T-helper 17 cell (primary cell): ENCODE measurements at regions not wholly inside any gene's neighbourhood (a gene's known extent, or its start where the extent isn't known, plus 50 kb on each side); places are given as distances from the start of the nearest gene placed in this dataset.

Experiments used
- ATAC-seq: fragments of 150-1000 bp; cut with Tn5 transposase; 2 replicates; pipeline ENCODE4 v1.10.0; 2021; ENCODE audit warnings: mild to moderate bottlenecking, moderate library complexity
- DNase-seq, 3 donors: peaks; one replicate each; pipeline versions ENCODE4 v3.0.0 to v3.0.0-alpha.2; 2020 to 2021
- H3K9me3 ChIP-seq: one replicate; pipeline ENCODE4 v1.7.0; 2013; ENCODE audit warnings: low read length, mild to moderate bottlenecking; ENCODE audit not compliant: control insufficient read depth, poor library complexity, severe bottlenecking
- H3K27ac Mint-ChIP-seq: one replicate; pipeline ENCODE4 v1.8.0; 2022; ENCODE audit warnings: mild to moderate bottlenecking, moderate library complexity, mixed read lengths
- H3K27me3 Mint-ChIP-seq: one replicate; pipeline ENCODE4 v1.8.0; 2022; ENCODE audit warnings: mixed read lengths
- H3K36me3 Mint-ChIP-seq: one replicate; pipeline ENCODE4 v1.8.0; 2022; ENCODE audit warnings: low read depth, mixed read lengths
- H3K4me1 Mint-ChIP-seq: one replicate; pipeline ENCODE4 v1.8.0; 2022; ENCODE audit warnings: mild to moderate bottlenecking, mixed read lengths
- H3K4me3 Mint-ChIP-seq: one replicate; pipeline ENCODE4 v1.8.0; 2022; ENCODE audit warnings: mild to moderate bottlenecking, moderate library complexity, mixed read lengths

DNA sequence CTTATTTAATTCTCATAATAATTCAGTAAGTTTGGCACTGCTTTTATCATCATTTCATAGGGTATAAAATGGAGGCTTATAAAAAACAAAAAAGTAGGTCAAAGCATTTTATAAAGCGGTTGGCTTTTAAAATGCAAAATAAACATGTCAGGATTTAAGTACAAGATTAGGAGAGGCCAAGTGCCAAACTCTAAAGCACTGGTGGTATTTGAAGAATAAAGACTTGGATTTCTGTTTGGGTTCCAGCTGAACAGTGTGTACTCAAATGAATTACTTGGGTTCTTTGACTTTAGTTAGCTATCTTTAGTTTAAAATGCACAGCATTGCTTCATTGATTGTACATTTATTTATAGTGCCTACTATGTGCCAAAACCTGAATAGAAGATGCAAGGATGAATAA lies 966.6 kb upstream of the SEL1L start:
- Mint-ChIP-seq H3K4me1 (no peaks in the 10 kb centered on the region), H3K27me3 (no peaks in the 10 kb centered on the region), H3K36me3 (no peaks in the 10 kb centered on the region), H3K4me3 (no peak overlapping the region), H3K27ac (no peak overlapping the region)
- no peaks in the 10 kb centered on the region for H3K9me3 ChIP-seq
- ATAC-seq (no peak), DNase-seq (no peak)

DNA sequence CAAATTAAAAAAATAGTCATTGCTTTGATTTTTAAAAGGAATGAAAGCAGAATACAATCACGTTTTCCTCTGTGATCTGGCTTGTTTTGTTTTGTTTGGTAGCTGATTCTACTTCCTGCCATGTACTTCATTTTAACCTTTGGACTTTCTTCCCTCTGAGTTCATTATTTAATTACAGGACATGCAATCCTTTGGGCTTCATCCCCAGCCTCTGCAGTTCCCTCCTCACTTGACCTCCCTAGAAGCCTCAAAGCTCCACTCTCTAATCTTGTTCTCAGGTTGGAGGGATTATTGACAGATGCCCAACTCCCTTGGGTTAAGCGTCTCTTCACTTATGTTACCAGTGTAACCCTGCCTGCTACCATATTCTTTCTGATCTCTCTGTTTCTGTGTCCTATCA lies 967.9 kb upstream of the SEL1L start:
- Mint-ChIP-seq H3K4me3 (no peak overlapping the region), H3K4me1 (no peaks in the 10 kb centered on the region), H3K27ac (no peak overlapping the region), H3K27me3 (no peaks in the 10 kb centered on the region), H3K36me3 (no peaks in the 10 kb centered on the region)
- ATAC-seq (no peak), DNase-seq (no peak)
- no peaks in the 10 kb centered on the region for H3K9me3 ChIP-seq

DNA sequence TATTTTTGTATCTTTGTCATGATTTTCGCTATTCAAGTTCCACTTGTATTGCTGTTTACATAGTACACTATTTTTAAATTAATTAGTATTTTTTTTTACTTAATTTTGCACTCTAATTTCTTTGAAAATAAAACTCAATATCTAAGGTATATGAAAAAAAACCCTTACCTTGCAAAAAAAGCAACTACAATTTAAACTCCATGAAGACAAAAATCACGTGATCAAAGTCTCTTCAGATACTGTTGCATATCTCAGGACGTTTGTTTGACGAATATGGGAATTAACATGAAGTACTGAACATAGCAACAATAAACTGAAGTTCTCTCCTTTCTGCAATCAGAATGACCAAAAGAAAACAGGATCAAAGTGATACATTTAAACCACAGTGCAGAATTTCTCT lies 968.4 kb upstream of the SEL1L start:
- no peak overlapping the region for H3K4me3 Mint-ChIP-seq
- no peak for DNase-seq
- no peaks in the 10 kb centered on the region for H3K27me3 Mint-ChIP-seq
- no peak for ATAC-seq
- H3K4me1 Mint-ChIP-seq, result no peaks in the 10 kb centered on the region
- no peaks in the 10 kb centered on the region for H3K36me3 Mint-ChIP-seq
- H3K9me3 ChIP-seq, result no peaks in the 10 kb centered on the region
- H3K27ac Mint-ChIP-seq, result no peak overlapping the region

DNA sequence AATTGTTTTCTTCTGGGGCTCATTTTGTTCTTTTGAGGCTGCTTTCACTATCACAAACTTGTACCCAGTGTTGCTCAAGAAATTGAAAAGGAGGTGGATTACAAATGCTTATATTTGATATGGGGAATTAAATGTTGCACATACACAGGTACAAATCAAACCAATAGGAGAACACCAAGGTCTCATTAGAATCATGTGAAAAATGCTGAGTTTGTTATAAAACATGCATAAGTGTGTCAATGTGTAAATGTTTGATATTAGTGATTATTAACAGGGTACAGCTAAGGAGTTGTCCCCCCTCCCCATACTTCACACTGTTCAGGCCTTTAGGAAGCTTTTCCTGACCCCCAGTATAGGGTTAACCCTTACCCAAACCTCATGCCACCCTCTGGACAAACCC lies 971.2 kb upstream of the SEL1L start:
- ATAC-seq (no peak), DNase-seq (no peak)
- H3K9me3 ChIP-seq, result no peaks in the 10 kb centered on the region
- Mint-ChIP-seq H3K4me1 (no peaks in the 10 kb centered on the region), H3K4me3 (no peak overlapping the region), H3K27me3 (no peaks in the 10 kb centered on the region), H3K27ac (no peak overlapping the region), H3K36me3 (no peaks in the 10 kb centered on the region)

DNA sequence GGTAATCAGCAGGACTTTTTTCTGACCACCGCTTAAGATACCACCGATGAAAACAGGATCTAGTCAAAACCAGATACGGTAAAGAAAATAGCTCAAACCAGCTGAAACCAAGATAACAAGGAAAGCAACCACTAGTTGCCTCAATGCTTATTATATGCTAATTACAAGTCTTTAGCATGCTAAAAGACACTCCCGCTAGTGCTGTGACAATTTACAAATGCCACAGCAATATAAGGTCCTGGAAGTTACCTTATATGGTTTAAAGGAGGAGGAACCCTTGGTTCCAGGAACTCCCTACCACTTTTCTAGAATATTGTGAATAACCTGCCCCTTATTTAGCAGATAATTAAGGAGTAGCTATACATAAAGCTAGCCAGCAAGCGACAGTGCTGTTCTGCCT lies 976.4 kb upstream of the SEL1L start:
- H3K4me1 Mint-ChIP-seq, result no peaks in the 10 kb centered on the region
- DNase-seq (no peak), ATAC-seq (no peak)
- H3K27ac Mint-ChIP-seq, result no peak overlapping the region
- no peaks in the 10 kb centered on the region for H3K27me3 Mint-ChIP-seq
- H3K36me3 Mint-ChIP-seq, result no peaks in the 10 kb centered on the region
- no peaks in the 10 kb centered on the region for H3K9me3 ChIP-seq
- no peak overlapping the region for H3K4me3 Mint-ChIP-seq

DNA sequence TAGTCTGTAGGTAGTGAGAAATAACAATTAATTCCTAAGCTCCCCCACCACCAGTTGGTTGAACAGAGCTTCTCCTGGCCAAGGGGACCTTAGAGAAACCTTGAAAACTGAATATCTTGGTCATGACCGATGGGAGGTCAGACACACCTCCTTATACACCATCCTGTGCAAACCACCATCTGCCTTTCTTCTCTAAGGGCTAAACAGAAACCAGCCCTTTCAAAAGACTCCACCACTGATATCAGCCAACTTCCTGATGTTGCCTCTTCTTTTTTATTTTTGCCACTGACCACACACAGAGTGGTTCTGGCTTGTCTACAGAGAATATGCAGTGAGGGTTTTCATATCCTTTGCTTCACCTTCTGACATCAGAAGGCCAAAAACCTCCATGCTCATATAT lies 977.7 kb upstream of the SEL1L start:
- ATAC-seq (no peak), DNase-seq (no peak)
- Mint-ChIP-seq H3K4me1 (no peaks in the 10 kb centered on the region), H3K27ac (no peak overlapping the region), H3K36me3 (no peaks in the 10 kb centered on the region), H3K27me3 (no peaks in the 10 kb centered on the region), H3K4me3 (no peak overlapping the region)
- no peaks in the 10 kb centered on the region for H3K9me3 ChIP-seq

DNA sequence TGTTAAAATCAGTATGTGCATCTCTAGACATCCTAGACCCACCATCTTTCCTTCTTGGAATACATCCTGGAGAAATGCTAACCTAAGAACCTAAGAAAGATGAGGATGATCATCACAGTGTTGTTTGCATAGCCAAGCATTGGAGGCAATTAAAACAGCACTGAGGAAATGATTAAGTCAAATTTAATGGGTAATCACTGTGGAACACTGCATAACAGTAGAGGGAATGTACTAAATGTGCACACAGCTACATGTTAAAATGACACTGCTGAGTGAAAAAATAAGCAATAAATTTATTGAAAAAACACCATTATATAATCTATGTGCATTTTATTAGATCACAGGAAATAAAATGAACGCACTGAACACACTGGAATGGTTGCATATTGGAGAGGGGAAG lies 987.1 kb upstream of the SEL1L start:
- no peaks in the 10 kb centered on the region for H3K27me3 Mint-ChIP-seq
- DNase-seq, result no peak
- no peaks in the 10 kb centered on the region for H3K9me3 ChIP-seq
- ATAC-seq, result no peak
- H3K4me1 Mint-ChIP-seq, result no peaks in the 10 kb centered on the region
- H3K36me3 Mint-ChIP-seq, result no peaks in the 10 kb centered on the region
- no peak overlapping the region for H3K4me3 Mint-ChIP-seq
- no peak overlapping the region for H3K27ac Mint-ChIP-seq

DNA sequence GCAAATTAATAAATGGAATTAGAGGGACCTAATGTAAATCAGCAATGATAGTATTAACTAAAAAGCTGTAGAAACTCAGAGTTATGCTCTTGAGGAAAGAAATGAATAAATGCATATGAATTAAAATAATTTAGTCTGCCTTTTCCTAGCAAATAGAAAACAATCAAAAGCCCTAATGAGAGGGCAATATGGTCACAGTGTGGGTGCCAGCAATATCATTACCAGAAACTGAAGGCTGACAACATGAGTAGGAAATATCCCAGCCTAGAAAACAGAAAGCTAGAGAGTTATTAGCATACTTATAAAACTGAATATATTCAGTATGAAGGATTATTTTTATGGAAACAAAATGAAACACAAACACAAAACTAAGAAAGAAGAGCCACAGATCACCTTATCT lies 987.5 kb upstream of the SEL1L start:
- Mint-ChIP-seq H3K36me3 (no peaks in the 10 kb centered on the region), H3K4me3 (no peak overlapping the region), H3K27me3 (no peaks in the 10 kb centered on the region), H3K4me1 (no peaks in the 10 kb centered on the region), H3K27ac (no peak overlapping the region)
- no peak for DNase-seq
- no peak for ATAC-seq
- no peaks in the 10 kb centered on the region for H3K9me3 ChIP-seq

DNA sequence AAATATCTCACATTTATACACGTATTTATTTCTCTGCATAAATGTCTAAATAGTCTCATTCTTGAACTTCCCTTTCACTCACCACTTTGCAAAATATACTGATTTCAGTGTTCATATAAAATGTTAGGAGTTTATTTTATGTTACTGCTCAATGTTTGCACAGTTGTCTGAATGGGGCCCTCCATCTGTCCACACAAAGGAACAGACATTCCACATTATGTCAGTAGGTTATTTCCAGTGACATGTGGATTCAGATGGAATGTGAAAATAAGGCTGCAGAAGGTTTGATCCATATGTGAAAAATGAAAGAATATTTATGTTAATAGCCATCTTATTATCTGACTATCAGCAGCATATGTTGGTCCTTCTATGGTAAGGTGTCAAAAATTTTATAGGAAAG lies 994.4 kb upstream of the SEL1L start:
- ATAC-seq (no peak), DNase-seq (no peak)
- Mint-ChIP-seq H3K4me1 (no peaks in the 10 kb centered on the region), H3K27me3 (no peaks in the 10 kb centered on the region), H3K27ac (no peak overlapping the region), H3K36me3 (no peaks in the 10 kb centered on the region), H3K4me3 (no peak overlapping the region)
- no peaks in the 10 kb centered on the region for H3K9me3 ChIP-seq

DNA sequence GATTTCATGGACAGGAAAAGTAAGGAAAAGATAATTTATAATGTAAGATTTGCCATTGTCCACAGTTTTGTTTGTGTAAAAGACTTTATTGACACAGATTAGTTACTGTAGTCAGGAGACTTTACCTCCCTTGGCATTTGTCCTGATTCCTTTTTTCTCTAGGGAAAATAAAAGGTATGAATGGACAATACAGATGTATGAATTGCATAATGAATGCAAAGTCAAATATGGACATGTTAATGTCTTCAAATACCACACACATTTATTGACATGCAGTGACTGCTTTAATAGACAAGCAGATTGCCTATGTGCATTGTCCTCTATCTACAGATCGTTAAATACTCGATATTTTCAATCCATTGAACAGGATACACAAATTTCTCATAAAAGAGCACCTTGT lies 999.7 kb upstream of the SEL1L start:
- Mint-ChIP-seq H3K27ac (no peak overlapping the region), H3K36me3 (no peaks in the 10 kb centered on the region), H3K4me1 (no peaks in the 10 kb centered on the region), H3K4me3 (no peak overlapping the region), H3K27me3 (no peaks in the 10 kb centered on the region)
- H3K9me3 ChIP-seq, result no peaks in the 10 kb centered on the region
- ATAC-seq, result no peak
- DNase-seq, result no peak

DNA sequence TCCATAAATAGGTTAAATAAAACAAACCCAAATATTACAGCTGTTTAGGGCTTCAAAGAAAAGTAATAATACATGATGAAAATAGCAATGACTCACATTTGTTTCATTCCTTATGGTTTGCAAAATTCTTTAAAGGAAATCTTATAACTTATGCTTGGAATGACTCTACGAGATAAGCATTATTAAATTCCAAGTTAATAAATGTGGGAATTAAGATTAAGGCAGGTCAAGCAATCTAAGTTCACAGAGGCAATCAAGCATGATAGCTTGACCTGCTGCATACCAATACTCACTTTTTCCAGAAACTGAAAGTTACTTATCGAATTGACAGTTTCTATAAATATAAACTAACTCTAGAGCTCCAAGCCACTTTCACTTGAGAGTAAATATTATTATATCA lies 1002.9 kb upstream of the SEL1L start:
- Mint-ChIP-seq H3K36me3 (no peaks in the 10 kb centered on the region), H3K4me3 (no peak overlapping the region), H3K4me1 (no peaks in the 10 kb centered on the region), H3K27me3 (no peaks in the 10 kb centered on the region), H3K27ac (no peak overlapping the region)
- H3K9me3 ChIP-seq, result no peaks in the 10 kb centered on the region
- DNase-seq (no peak), ATAC-seq (no peak)

DNA sequence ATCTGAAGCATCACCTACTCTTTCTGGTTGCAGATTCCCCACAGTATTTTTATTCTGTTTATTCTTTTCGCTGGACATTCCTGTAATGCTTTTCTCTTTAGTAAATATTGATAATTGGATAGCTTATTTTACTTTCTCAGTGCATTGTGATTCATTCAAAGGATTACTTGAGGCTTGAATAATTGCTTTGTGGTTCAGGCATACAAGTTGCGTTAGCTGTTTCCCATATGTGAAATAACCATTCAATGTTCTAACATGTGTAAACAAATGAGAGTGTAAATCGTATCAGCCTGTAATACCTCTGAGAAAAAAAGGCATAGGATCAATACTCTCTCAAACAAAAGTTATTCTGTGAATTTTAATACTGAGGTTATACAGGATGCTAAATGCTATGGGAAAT lies 1004.2 kb upstream of the SEL1L start:
- ATAC-seq, result no peak
- H3K27ac Mint-ChIP-seq, result no peak overlapping the region
- H3K36me3 Mint-ChIP-seq, result no peaks in the 10 kb centered on the region
- peaks cover 3% of the 10 kb centered on the region for H3K9me3 ChIP-seq
- no peak for DNase-seq
- no peak overlapping the region for H3K4me3 Mint-ChIP-seq
- H3K4me1 Mint-ChIP-seq, result no peaks in the 10 kb centered on the region
- H3K27me3 Mint-ChIP-seq, result no peaks in the 10 kb centered on the region

DNA sequence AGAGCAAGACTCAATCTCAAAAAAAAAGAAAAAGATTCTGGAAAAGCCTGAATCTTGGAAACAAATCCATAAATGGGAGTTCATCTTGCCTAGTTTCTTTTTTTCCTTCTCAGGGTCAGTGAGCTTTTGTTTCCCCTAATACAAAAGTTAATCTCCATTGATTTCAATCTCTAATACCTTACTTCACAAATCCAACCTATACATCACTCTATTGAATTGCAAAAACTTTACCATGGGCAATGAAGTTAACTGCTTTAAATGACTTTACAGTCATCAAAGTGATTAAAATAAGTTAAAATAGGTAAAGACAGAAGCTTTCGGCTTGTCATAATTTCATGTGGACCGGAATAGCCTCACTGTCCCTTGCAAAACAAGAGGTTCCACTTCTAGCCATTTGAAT lies 1012.7 kb upstream of the SEL1L start:
- no peak for ATAC-seq
- DNase-seq, result no peak
- H3K27me3 Mint-ChIP-seq, result no peaks in the 10 kb centered on the region
- no peak overlapping the region for H3K27ac Mint-ChIP-seq
- peaks cover 3% of the 10 kb centered on the region for H3K9me3 ChIP-seq
- H3K4me1 Mint-ChIP-seq, result no peaks in the 10 kb centered on the region
- H3K4me3 Mint-ChIP-seq, result no peak overlapping the region
- H3K36me3 Mint-ChIP-seq, result no peaks in the 10 kb centered on the region

DNA sequence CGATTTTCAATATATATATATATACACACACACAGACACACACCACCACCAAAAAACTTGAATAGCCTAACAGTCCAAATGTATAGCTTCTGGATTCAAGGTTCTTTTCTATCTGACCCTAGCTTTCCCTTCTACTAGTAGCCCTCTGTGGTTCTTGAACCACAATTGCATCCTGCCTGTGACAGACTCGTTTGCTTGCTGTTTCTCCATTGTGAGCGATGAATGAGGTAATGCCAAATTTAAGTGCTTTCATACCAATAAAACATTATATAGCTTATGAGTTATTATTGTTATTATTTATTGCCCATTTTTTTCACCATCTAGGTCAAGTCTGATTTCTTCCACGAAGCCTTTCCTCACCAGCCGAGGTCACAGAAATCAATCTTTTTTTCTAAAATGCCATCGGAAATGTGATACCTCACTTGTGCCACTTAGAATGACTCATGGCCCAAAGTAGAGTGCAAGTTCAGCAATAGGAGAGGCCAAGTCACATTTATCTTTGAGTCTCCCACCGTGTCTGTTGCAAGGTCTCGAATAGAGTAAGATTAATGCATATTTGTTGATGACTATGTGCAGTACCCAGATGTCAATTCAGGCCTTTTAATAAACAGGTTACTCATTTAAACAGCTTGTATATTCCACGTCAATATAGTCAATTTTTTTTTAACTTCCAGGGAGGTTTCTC lies 1015.8 kb upstream of the SEL1L start:
- H3K27ac Mint-ChIP-seq, result no peak overlapping the region
- H3K9me3 ChIP-seq, result no peaks in the 10 kb centered on the region
- H3K4me3 Mint-ChIP-seq, result no peak overlapping the region
- no peaks in the 10 kb centered on the region for H3K4me1 Mint-ChIP-seq
- DNase-seq, result no peak
- no peaks in the 10 kb centered on the region for H3K36me3 Mint-ChIP-seq
- no peak for ATAC-seq
- H3K27me3 Mint-ChIP-seq, result no peaks in the 10 kb centered on the region
